HG03432 (cell line): ENCODE measurements at regions not wholly inside any gene's neighbourhood (a gene's known extent, or its start where the extent isn't known, plus 50 kb on each side); places are given as distances from the start of the nearest gene placed in this dataset.

Source experiments
- ATAC-seq: cut with Tn5 transposase; IDR thresholded peaks from one replicate; pipeline ENCODE4 v1.9.1; 2021; ENCODE audit warnings: mild to moderate bottlenecking, moderate library complexity; ENCODE audit not compliant: unreplicated experiment

DNA sequence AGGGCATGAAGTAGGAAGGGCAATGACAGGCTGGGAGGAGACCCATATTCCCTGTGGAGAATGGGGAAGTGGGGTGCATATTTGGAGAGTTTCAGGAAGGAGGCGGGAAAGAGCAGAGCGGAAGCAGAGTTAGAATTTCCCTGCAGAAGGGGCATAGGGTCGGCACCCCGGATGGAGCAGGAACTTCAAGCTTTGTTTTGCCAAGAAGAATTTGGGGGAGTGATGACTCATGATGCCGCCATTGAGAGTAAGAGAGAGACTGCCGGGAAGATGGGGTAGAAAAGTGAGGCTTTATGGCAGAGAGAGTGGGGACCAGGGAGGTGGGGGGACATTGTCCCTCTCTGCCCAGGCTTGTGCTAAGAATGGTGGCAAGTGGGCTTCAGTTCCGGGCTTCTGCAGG lies 50.3 kb upstream of the EPB41L1 start:
- no peak for ATAC-seq
